ENCODE measurements at regions not wholly inside any gene's neighbourhood (a gene's known extent, or its start where the extent isn't known, plus 50 kb on each side); places are given as distances from the start of the nearest gene placed in this dataset.

DNA sequence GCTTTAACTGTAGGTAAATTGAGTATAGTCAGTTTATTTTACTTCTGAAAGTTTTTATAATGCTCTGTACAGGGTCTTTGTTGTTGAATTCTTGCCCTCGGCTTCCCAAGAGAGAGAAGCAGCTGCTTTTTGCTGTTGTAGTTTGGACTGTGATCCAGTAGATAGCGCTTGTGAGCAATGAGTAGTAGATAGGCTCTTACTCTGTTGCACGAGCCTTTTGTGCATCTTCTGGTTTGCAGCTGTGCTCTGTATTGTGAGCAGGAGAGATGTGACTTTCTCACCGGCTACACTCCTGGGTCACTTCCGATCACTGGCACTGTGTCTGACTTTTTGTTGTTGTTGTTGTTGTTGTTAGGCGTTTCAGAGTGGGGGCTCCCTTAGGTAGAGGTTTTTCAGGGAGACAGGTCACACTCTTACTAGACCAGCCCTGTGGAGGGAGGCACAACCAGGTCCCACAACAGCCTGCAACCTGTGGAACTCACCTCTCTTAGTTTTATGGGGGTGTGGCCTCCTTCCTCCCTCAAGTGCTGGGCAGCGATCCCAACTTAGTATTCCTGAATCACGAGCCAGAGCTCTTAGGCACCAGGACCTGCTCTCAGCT, 822.1 kb upstream of the GALNTL6 start:
- H3K27me3 Mint-ChIP-seq (ENCODE audit: unreplicated experiment): peaks cover 2% of the 10 kb centered on the region
- no peaks in the 10 kb centered on the region for H3K4me1 Mint-ChIP-seq (ENCODE audit: unreplicated experiment)
- no peak overlapping the region for H3K4me3 Mint-ChIP-seq (ENCODE audit: unreplicated experiment)
- H3K36me3 Mint-ChIP-seq (ENCODE audit: unreplicated experiment): no peaks in the 10 kb centered on the region
- TF ChIP-seq, protein P1, sequence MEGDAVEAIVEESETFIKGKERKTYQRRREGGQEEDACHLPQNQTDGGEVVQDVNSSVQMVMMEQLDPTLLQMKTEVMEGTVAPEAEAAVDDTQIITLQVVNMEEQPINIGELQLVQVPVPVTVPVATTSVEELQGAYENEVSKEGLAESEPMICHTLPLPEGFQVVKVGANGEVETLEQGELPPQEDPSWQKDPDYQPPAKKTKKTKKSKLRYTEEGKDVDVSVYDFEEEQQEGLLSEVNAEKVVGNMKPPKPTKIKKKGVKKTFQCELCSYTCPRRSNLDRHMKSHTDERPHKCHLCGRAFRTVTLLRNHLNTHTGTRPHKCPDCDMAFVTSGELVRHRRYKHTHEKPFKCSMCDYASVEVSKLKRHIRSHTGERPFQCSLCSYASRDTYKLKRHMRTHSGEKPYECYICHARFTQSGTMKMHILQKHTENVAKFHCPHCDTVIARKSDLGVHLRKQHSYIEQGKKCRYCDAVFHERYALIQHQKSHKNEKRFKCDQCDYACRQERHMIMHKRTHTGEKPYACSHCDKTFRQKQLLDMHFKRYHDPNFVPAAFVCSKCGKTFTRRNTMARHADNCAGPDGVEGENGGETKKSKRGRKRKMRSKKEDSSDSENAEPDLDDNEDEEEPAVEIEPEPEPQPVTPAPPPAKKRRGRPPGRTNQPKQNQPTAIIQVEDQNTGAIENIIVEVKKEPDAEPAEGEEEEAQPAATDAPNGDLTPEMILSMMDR (IDR thresholded peaks at IDR 0.05): peak; percentile 55
- DNase-seq (ENCODE audit: extremely low spot score, unreplicated experiment): no peak
- peaks cover 4% of the 10 kb centered on the region for H3K9me3 Mint-ChIP-seq (ENCODE audit: unreplicated experiment)
- no peak overlapping the region for H3K27ac Mint-ChIP-seq (ENCODE audit: unreplicated experiment)

GRCh38 chr4:170988446-170988845, 824.8 kb upstream of the GALNTL6 start:
- no peak for DNase-seq (ENCODE audit: extremely low spot score, unreplicated experiment)
- Mint-ChIP-seq H3K27ac (ENCODE audit: unreplicated experiment) (no peak overlapping the region), H3K4me3 (ENCODE audit: unreplicated experiment) (no peak overlapping the region), H3K4me1 (ENCODE audit: unreplicated experiment) (no peaks in the 10 kb centered on the region), H3K9me3 (ENCODE audit: unreplicated experiment) (peaks cover 4% of the 10 kb centered on the region), H3K27me3 (ENCODE audit: unreplicated experiment) (peaks cover 2% of the 10 kb centered on the region), H3K36me3 (ENCODE audit: unreplicated experiment) (no peaks in the 10 kb centered on the region)
- TF ChIP-seq, protein P1 (IDR thresholded peaks at IDR 0.05): no peak

DNA sequence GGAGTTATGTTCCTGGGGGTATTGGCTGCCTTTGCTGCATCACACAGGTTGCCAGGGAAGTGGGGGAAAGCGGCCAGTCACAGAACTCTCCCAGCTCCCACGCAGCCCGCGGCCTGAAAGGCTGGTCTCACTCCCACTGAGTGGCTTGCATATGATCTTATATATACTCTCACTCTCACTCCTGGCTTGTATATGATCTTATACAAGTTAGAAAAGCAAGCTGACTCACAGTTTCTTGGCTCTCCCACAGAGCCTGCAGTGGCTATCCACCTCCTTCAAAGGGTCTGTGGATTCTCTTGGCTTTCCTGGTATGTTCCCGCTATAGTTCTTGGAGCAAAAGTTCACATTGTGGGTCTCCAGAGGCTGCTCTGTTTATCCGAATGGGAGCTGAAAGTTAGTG, 833.5 kb upstream of the GALNTL6 start:
- H3K9me3 Mint-ChIP-seq (ENCODE audit: unreplicated experiment): peaks cover 1% of the 10 kb centered on the region
- peaks cover 2% of the 10 kb centered on the region for H3K4me1 Mint-ChIP-seq (ENCODE audit: unreplicated experiment)
- DNase-seq (ENCODE audit: extremely low spot score, unreplicated experiment): no peak
- no peak overlapping the region for H3K4me3 Mint-ChIP-seq (ENCODE audit: unreplicated experiment)
- H3K36me3 Mint-ChIP-seq (ENCODE audit: unreplicated experiment): no peaks in the 10 kb centered on the region
- no peaks in the 10 kb centered on the region for H3K27me3 Mint-ChIP-seq (ENCODE audit: unreplicated experiment)
- TF ChIP-seq, protein P1 (IDR thresholded peaks at IDR 0.05): no peak
- no peak overlapping the region for H3K27ac Mint-ChIP-seq (ENCODE audit: unreplicated experiment)

GRCh38 chr4:170978990-170979389, 834.2 kb upstream of the GALNTL6 start:
- Mint-ChIP-seq H3K36me3 (ENCODE audit: unreplicated experiment) (no peaks in the 10 kb centered on the region), H3K9me3 (ENCODE audit: unreplicated experiment) (peaks cover 5% of the 10 kb centered on the region), H3K27me3 (ENCODE audit: unreplicated experiment) (no peaks in the 10 kb centered on the region), H3K4me3 (ENCODE audit: unreplicated experiment) (no peak overlapping the region), H3K27ac (ENCODE audit: unreplicated experiment) (no peak overlapping the region), H3K4me1 (ENCODE audit: unreplicated experiment) (peaks cover 2% of the 10 kb centered on the region)
- DNase-seq (ENCODE audit: extremely low spot score, unreplicated experiment): no peak
- TF ChIP-seq, protein P1 (IDR thresholded peaks at IDR 0.05): no peak

- H3K36me3 Mint-ChIP-seq (ENCODE audit: unreplicated experiment): no peaks in the 10 kb centered on the region
Measured at GRCh38 chr4:170949084-170949483, 859.3 kb upstream of the AADAT start.

More at GRCh38 chr4:170949084-170949483, 859.3 kb upstream of the AADAT start:
- no peaks in the 10 kb centered on the region for H3K4me1 Mint-ChIP-seq (ENCODE audit: unreplicated experiment)
- no peak for DNase-seq (ENCODE audit: extremely low spot score, unreplicated experiment)
- no peak overlapping the region for H3K4me3 Mint-ChIP-seq (ENCODE audit: unreplicated experiment)
- H3K9me3 Mint-ChIP-seq (ENCODE audit: unreplicated experiment): no peaks in the 10 kb centered on the region
- H3K27me3 Mint-ChIP-seq (ENCODE audit: unreplicated experiment): no peaks in the 10 kb centered on the region
- no peak overlapping the region for H3K27ac Mint-ChIP-seq (ENCODE audit: unreplicated experiment)
- TF ChIP-seq, protein P1 (IDR thresholded peaks at IDR 0.05): no peak
